Trophoblast cell (in vitro differentiated cells and primary cell): ENCODE measurements at regions not wholly inside any gene's neighbourhood (a gene's known extent, or its start where the extent isn't known, plus 50 kb on each side); places are given as distances from the start of the nearest gene placed in this dataset.

ENCODE experiments used
- DNase-seq, 2 donors: peaks; one replicate each; pipeline ENCODE4 v3.0.0-alpha.2; 2016
- H2AFZ ChIP-seq: 2 replicates; pipeline ENCODE4 v1.6.1; 2013; ENCODE audit warnings: low read length, moderate library complexity, mild to moderate bottlenecking; ENCODE audit not compliant: insufficient read depth, poor library complexity
- H2AK5ac ChIP-seq: 2 replicates; pipeline ENCODE4 v1.6.1; 2013; ENCODE audit warnings: mild to moderate bottlenecking, low read length
- H2BK120ac ChIP-seq: 2 replicates; pipeline ENCODE4 v1.6.1; 2013; ENCODE audit warnings: low read length, mild to moderate bottlenecking, moderate library complexity; ENCODE audit not compliant: insufficient read depth, poor library complexity
- H2BK12ac ChIP-seq: 2 replicates; pipeline ENCODE4 v1.6.1; 2013; ENCODE audit warnings: mild to moderate bottlenecking, low read length, moderate library complexity
- H2BK5ac ChIP-seq: 2 replicates; pipeline ENCODE4 v1.6.1; 2013; ENCODE audit warnings: low read length, low read depth, moderate library complexity, mild to moderate bottlenecking; ENCODE audit not compliant: poor library complexity
- H3K14ac ChIP-seq: 2 replicates; pipeline ENCODE4 v1.6.1; 2013; ENCODE audit warnings: mild to moderate bottlenecking, low read length
- H3K18ac ChIP-seq: 2 replicates; pipeline ENCODE4 v1.6.1; 2013; ENCODE audit warnings: mild to moderate bottlenecking, low read length
- H3K23ac ChIP-seq: 2 replicates; pipeline ENCODE4 v1.6.1; 2013; ENCODE audit warnings: low read length
- H3K27ac ChIP-seq: 2 replicates; pipeline ENCODE4 v1.5.1; 2013; ENCODE audit warnings: low read depth, mild to moderate bottlenecking, inconsistent platforms, low read length, moderate library complexity
- H3K27me3 ChIP-seq: 2 replicates; pipeline ENCODE4 v1.6.1; 2013; ENCODE audit warnings: inconsistent platforms, mild to moderate bottlenecking, low read length, moderate library complexity; ENCODE audit not compliant: insufficient read depth
- H3K36me3 ChIP-seq, 2 experiments: 1 replicate in 1 of 2; 2 replicates in 1 of 2; pipeline ENCODE4 v1.6.1; 2013; ENCODE audit warnings: low read length in 2 of 2, mild to moderate bottlenecking in 2 of 2, moderate library complexity in 1 of 2; ENCODE audit not compliant: insufficient read depth in 2 of 2, control insufficient read depth in 1 of 2
- H3K4ac ChIP-seq: 2 replicates; pipeline ENCODE4 v1.6.1; 2013; ENCODE audit warnings: low read depth, mild to moderate bottlenecking, low read length, moderate library complexity
- H3K4me1 ChIP-seq, 2 experiments: 1 replicate in 1 of 2; 2 replicates in 1 of 2; pipeline ENCODE4 v1.6.1; 2013; ENCODE audit warnings: low read length in 2 of 2, mild to moderate bottlenecking in 2 of 2, moderate library complexity in 1 of 2; ENCODE audit not compliant: insufficient read depth in 2 of 2, control insufficient read depth in 1 of 2
- H3K4me2 ChIP-seq: 2 replicates; pipeline ENCODE4 v1.6.1; 2013; ENCODE audit warnings: inconsistent platforms, mild to moderate bottlenecking, low read length, moderate library complexity
- H3K4me3 ChIP-seq: 2 replicates; pipeline ENCODE4 v1.5.1; 2013; ENCODE audit warnings: mild to moderate bottlenecking, low read depth, low read length, inconsistent platforms
- H3K79me1 ChIP-seq: one replicate; pipeline ENCODE4 v1.6.1; 2013; ENCODE audit warnings: low read length
- H3K79me2 ChIP-seq: 2 replicates; pipeline ENCODE4 v1.6.1; 2013; ENCODE audit warnings: low read length, mild to moderate bottlenecking; ENCODE audit not compliant: control insufficient read depth, insufficient read depth, poor library complexity
- H3K9ac ChIP-seq: 2 replicates; pipeline ENCODE4 v1.6.1; 2013; ENCODE audit warnings: mild to moderate bottlenecking, low read length
- H3K9me3 ChIP-seq: 2 replicates; pipeline ENCODE4 v1.6.1; 2013; ENCODE audit warnings: low read depth, mild to moderate bottlenecking, control low read depth, inconsistent platforms, low read length; ENCODE audit not compliant: insufficient read depth
- H4K12ac ChIP-seq: 2 replicates; pipeline ENCODE4 v1.6.1; 2013; ENCODE audit warnings: low read depth, mild to moderate bottlenecking, low read length, moderate library complexity
- H4K8ac ChIP-seq: 2 replicates; pipeline ENCODE4 v1.6.1; 2013; ENCODE audit warnings: low read depth, mild to moderate bottlenecking, low read length, moderate library complexity
- H4K91ac ChIP-seq: one replicate; pipeline ENCODE4 v1.6.1; 2013; ENCODE audit warnings: low read depth, mild to moderate bottlenecking, low read length, moderate library complexity
- WGBS: extraction: QIAGEN DNeasy Blood & Tissue Kit; methylation state at CpG from one replicate; pipeline ENCODE4 v1.1.7; 2013; ENCODE audit warnings: missing lambda C conversion rate; ENCODE audit not compliant: insufficient read length, insufficient coverage; ENCODE audit errors: extremely low coverage; 5-methylcytosine and 5-hydroxymethylcytosine counted together

- Histone ChIP-seq H4K12ac (no peak overlapping the region), H3K4ac (no peak overlapping the region), H2AFZ (no peak overlapping the region), H2BK12ac (no peak overlapping the region), H2BK120ac (no peak overlapping the region), H3K23ac (no peak overlapping the region), H3K79me1 (no peaks in the 10 kb centered on the region), H3K79me2 (no peaks in the 10 kb centered on the region), H3K4me1 (no peaks in the 10 kb centered on the region), H2AK5ac (no peak overlapping the region), H4K8ac (no peak overlapping the region), H4K91ac (no peak overlapping the region), H3K18ac (no peak overlapping the region), H3K27ac (no peak overlapping the region), H3K4me2 (no peak overlapping the region), H3K4me3 (no peak overlapping the region), H3K27me3 (no peaks in the 10 kb centered on the region), H3K9ac (no peak overlapping the region), H3K14ac (no peak overlapping the region), H3K36me3 (no peaks in the 10 kb centered on the region), H2BK5ac (no peak overlapping the region), H3K9me3 (no peaks in the 10 kb centered on the region)
- WGBS = no CpG with 5 or more reads among the region's 3 CpGs
- no peak for DNase-seq
Measured at GRCh38 chr5:24750355-24750754, 105.6 kb upstream of the CDH10 start.

GRCh38 chr5:24749701-24750100 lies 104.9 kb upstream of the CDH10 start:
- H2BK120ac ChIP-seq = no peak overlapping the region
- no peak overlapping the region for H3K23ac ChIP-seq
- no peaks in the 10 kb centered on the region for H3K36me3 ChIP-seq
- no peak overlapping the region for H3K9ac ChIP-seq
- H3K9me3 ChIP-seq = no peaks in the 10 kb centered on the region
- no peak overlapping the region for H3K18ac ChIP-seq
- no peak overlapping the region for H4K12ac ChIP-seq
- H3K4me1 ChIP-seq = no peaks in the 10 kb centered on the region
- H3K27me3 ChIP-seq = no peaks in the 10 kb centered on the region
- H3K79me1 ChIP-seq = no peaks in the 10 kb centered on the region
- H4K91ac ChIP-seq = no peak overlapping the region
- no peak overlapping the region for H2BK5ac ChIP-seq
- no peak overlapping the region for H3K4me3 ChIP-seq
- no peaks in the 10 kb centered on the region for H3K79me2 ChIP-seq
- no peak overlapping the region for H3K4me2 ChIP-seq
- H3K27ac ChIP-seq = no peak overlapping the region
- no peak overlapping the region for H4K8ac ChIP-seq
- no peak overlapping the region for H2BK12ac ChIP-seq
- no peak overlapping the region for H2AK5ac ChIP-seq
- no peak overlapping the region for H3K4ac ChIP-seq
- no peak overlapping the region for H2AFZ ChIP-seq
- WGBS = no CpG with 5 or more reads among the region's 3 CpGs
- no peak for DNase-seq
- no peak overlapping the region for H3K14ac ChIP-seq

- no peak for DNase-seq
- H2BK120ac ChIP-seq = no peak overlapping the region
- H3K79me1 ChIP-seq = no peaks in the 10 kb centered on the region
- no peak overlapping the region for H3K4me3 ChIP-seq
- H3K9ac ChIP-seq = no peak overlapping the region
- H3K4me2 ChIP-seq = no peak overlapping the region
- H3K27ac ChIP-seq = no peak overlapping the region
- no peaks in the 10 kb centered on the region for H3K36me3 ChIP-seq
- no peak overlapping the region for H4K91ac ChIP-seq
- no peak overlapping the region for H2AK5ac ChIP-seq
- no peak overlapping the region for H3K4ac ChIP-seq
- no peaks in the 10 kb centered on the region for H3K79me2 ChIP-seq
- H2BK5ac ChIP-seq = no peak overlapping the region
- no peak overlapping the region for H3K14ac ChIP-seq
- no peak overlapping the region for H3K18ac ChIP-seq
- no peaks in the 10 kb centered on the region for H3K4me1 ChIP-seq
- no peak overlapping the region for H4K12ac ChIP-seq
- no peak overlapping the region for H2AFZ ChIP-seq
- no peak overlapping the region for H2BK12ac ChIP-seq
- no peak overlapping the region for H4K8ac ChIP-seq
- H3K27me3 ChIP-seq = no peaks in the 10 kb centered on the region
- H3K23ac ChIP-seq = no peak overlapping the region
- no CpG with 5 or more reads among the region's 6 CpGs for WGBS
- H3K9me3 ChIP-seq = no peaks in the 10 kb centered on the region
Measured at GRCh38 chr5:24747327-24747726, 102.5 kb upstream of the CDH10 start.

- no peak overlapping the region for H4K12ac ChIP-seq
- no peaks in the 10 kb centered on the region for H3K4me1 ChIP-seq
- no peak overlapping the region for H2AFZ ChIP-seq
- WGBS = no CpG with 5 or more reads among the region's 3 CpGs
- no peak overlapping the region for H3K18ac ChIP-seq
- no peak overlapping the region for H3K4ac ChIP-seq
- H2BK120ac ChIP-seq = no peak overlapping the region
- no peaks in the 10 kb centered on the region for H3K79me2 ChIP-seq
- H3K79me1 ChIP-seq = no peaks in the 10 kb centered on the region
- H3K36me3 ChIP-seq = no peaks in the 10 kb centered on the region
- no peak overlapping the region for H2BK5ac ChIP-seq
- H3K23ac ChIP-seq = no peak overlapping the region
- H3K27ac ChIP-seq = no peak overlapping the region
- no peak overlapping the region for H3K4me2 ChIP-seq
- no peak overlapping the region for H4K8ac ChIP-seq
- no peak overlapping the region for H3K14ac ChIP-seq
- H3K27me3 ChIP-seq = no peaks in the 10 kb centered on the region
- H3K9me3 ChIP-seq = no peaks in the 10 kb centered on the region
- H3K9ac ChIP-seq = no peak overlapping the region
- H3K4me3 ChIP-seq = no peak overlapping the region
- DNase-seq = peak in 1 of 2 donors; percentile 10
- no peak overlapping the region for H2AK5ac ChIP-seq
- H4K91ac ChIP-seq = no peak overlapping the region
- H2BK12ac ChIP-seq = no peak overlapping the region
Measured at GRCh38 chr5:24742334-24742733, 97.6 kb upstream of the CDH10 start.
